ENCODE measurements at regions not wholly inside any gene's neighbourhood (a gene's known extent, or its start where the extent isn't known, plus 50 kb on each side); places are given as distances from the start of the nearest gene placed in this dataset.

- H3K4me3 ChIP-seq (ENCODE audit: low read depth, low read length) = no peak overlapping the region
- TF ChIP-seq, protein P1, sequence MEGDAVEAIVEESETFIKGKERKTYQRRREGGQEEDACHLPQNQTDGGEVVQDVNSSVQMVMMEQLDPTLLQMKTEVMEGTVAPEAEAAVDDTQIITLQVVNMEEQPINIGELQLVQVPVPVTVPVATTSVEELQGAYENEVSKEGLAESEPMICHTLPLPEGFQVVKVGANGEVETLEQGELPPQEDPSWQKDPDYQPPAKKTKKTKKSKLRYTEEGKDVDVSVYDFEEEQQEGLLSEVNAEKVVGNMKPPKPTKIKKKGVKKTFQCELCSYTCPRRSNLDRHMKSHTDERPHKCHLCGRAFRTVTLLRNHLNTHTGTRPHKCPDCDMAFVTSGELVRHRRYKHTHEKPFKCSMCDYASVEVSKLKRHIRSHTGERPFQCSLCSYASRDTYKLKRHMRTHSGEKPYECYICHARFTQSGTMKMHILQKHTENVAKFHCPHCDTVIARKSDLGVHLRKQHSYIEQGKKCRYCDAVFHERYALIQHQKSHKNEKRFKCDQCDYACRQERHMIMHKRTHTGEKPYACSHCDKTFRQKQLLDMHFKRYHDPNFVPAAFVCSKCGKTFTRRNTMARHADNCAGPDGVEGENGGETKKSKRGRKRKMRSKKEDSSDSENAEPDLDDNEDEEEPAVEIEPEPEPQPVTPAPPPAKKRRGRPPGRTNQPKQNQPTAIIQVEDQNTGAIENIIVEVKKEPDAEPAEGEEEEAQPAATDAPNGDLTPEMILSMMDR (IDR thresholded peaks at IDR 0.05; ENCODE audit: low read depth, low read length, missing control alignments) = no peak
- no peak for DNase-seq (ENCODE audit: low read depth)
These were observed 774.3 kb downstream of the TUSC7 start for GRCh38 chr3:117483839-117484238.

DNA sequence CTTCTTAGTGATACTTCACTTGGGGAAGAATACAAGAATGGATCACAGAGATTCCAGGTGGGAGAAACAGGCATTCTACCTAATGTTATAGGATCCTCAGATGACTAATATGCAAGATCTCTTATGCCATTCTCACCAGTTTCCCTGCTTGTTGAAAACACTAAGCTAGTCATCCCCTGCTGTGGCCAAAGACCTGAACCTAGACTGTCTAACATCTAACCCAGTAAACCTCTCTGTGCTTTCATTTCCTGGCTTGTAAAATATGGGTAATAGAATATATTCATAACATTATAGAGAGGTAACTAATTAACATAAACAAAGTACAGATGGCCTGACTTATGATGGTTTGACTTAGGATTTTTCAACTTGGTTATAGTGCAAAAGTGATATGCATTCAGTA lies 776.3 kb downstream of the TUSC7 start:
- TF ChIP-seq, protein P1 (IDR thresholded peaks at IDR 0.05; ENCODE audit: low read depth, low read length, missing control alignments) = no peak
- H3K4me3 ChIP-seq (ENCODE audit: low read depth, low read length) = no peak overlapping the region
- DNase-seq (ENCODE audit: low read depth) = no peak

DNA sequence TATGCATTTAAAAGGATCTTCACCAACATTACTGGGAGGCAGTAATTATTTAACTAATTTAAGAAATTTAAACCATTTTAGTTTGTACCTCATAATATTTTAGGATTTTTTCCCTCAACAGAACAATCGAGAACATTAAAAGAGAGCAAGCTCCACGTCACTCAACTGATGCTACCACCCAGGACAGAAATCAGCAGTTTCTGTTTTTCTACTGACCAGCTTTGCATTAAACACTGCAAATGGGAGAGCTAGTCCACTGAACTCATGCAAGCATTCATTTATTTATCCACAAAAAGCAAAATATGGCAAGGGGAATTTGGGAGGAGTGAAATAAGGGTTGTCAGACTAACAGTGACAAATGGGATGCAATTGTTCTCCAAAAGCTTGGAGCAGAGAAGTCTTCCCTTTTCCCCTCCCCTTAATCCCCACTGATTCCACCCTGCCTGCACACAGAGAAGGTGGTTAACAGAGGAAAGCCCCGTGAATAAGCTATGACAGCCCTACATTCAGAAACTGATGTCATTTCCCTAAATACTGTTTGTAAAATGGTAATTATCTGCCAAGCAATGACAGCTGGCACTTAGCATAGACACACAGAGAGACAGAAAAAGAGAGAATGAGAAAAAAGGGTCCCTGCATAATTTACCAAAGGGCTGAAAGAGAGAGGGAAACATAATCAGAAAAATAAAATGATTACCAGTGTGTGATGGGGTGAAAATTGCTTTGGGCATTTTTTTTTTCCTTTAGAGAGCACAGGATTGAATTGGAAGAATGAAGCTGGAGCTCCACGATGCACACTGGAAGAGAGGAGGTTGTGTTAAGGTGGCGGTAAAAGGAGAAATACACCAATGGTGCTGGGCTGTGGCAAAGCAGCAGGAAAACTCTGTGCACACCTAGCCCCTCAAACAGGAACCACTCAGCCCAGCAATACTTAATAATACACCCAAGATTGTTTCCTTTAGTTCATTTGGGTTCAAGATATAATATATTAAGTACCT lies 777.4 kb downstream of the TUSC7 start:
- no peak for DNase-seq (ENCODE audit: low read depth)
- H3K4me3 ChIP-seq (ENCODE audit: low read depth, low read length) = no peak overlapping the region
- TF ChIP-seq, protein P1 (IDR thresholded peaks at IDR 0.05; ENCODE audit: low read depth, low read length, missing control alignments) = no peak

DNA sequence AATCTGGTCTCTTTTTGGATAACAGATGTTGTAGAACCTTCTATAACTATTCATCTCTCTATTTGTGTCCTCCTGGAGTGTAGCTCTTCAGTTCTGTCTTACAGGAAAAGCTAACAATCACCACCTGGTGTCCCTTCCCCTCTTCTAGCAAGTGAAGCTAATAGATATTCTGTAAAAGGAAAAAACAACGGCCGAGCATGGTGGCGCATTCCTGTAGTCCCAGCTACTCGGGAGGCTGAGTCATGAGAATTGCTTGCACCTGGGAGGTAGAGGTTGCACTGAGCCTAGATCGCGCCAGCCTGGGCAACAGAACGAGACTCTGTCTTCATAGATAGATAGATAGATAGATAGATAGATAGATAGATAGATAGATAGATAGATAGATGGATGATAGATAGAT lies 779.4 kb downstream of the TUSC7 start:
- TF ChIP-seq, protein P1 (IDR thresholded peaks at IDR 0.05; ENCODE audit: low read depth, low read length, missing control alignments) = no peak
- H3K4me3 ChIP-seq (ENCODE audit: low read depth, low read length) = no peak overlapping the region
- DNase-seq (ENCODE audit: low read depth) = no peak

DNA sequence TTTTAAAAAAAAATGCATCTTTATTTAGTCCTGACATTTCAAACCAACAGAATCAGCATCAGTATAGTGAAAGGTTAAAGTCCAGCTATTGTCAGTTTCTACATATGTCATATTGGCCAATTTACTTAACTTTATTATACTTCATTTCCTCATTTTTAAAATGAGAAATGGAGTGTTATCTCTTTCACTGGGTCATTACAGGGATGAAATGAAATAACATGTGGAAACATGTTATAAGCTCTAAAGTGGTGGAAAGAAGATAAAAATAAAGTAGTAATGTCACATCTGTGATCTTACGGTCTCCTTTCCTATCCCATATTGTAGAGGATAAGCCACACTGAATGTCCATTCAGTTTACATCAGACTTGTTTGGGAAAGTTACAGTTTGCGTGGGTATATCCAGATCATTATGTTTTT lies 780.1 kb downstream of the TUSC7 start:
- H3K4me3 ChIP-seq (ENCODE audit: low read depth, low read length) = no peak overlapping the region
- TF ChIP-seq, protein P1 (IDR thresholded peaks at IDR 0.05; ENCODE audit: low read depth, low read length, missing control alignments) = no peak
- no peak for DNase-seq (ENCODE audit: low read depth)

- TF ChIP-seq, protein P1 (IDR thresholded peaks at IDR 0.05; ENCODE audit: low read depth, low read length, missing control alignments) = no peak
- no peak for DNase-seq (ENCODE audit: low read depth)
- H3K4me3 ChIP-seq (ENCODE audit: low read depth, low read length) = no peak overlapping the region
These were observed 781.1 kb downstream of the TUSC7 start for GRCh38 chr3:117490716-117491115.

Data from GM12864 (cell line).